Adipose tissue (tissue), 3 donors: ENCODE measurements at regions not wholly inside any gene's neighbourhood (a gene's known extent, or its start where the extent isn't known, plus 50 kb on each side); places are given as distances from the start of the nearest gene placed in this dataset.

Source experiments
- H3K27ac ChIP-seq: one replicate; pipeline ENCODE4 v1.5.1; 2013; ENCODE audit warnings: low read depth, low read length
- WGBS, 3 donors: extraction: QIAGEN DNeasy Blood & Tissue Kit; methylation state at CpG; one replicate each; pipeline ENCODE4 v1.1.7; 2013; 5-methylcytosine and 5-hydroxymethylcytosine counted together
- donor health status: healthy with polysubstance abuse.
- donor health status: Bipolar disorder and iron deficiency.
- donor health status: healthy.

DNA sequence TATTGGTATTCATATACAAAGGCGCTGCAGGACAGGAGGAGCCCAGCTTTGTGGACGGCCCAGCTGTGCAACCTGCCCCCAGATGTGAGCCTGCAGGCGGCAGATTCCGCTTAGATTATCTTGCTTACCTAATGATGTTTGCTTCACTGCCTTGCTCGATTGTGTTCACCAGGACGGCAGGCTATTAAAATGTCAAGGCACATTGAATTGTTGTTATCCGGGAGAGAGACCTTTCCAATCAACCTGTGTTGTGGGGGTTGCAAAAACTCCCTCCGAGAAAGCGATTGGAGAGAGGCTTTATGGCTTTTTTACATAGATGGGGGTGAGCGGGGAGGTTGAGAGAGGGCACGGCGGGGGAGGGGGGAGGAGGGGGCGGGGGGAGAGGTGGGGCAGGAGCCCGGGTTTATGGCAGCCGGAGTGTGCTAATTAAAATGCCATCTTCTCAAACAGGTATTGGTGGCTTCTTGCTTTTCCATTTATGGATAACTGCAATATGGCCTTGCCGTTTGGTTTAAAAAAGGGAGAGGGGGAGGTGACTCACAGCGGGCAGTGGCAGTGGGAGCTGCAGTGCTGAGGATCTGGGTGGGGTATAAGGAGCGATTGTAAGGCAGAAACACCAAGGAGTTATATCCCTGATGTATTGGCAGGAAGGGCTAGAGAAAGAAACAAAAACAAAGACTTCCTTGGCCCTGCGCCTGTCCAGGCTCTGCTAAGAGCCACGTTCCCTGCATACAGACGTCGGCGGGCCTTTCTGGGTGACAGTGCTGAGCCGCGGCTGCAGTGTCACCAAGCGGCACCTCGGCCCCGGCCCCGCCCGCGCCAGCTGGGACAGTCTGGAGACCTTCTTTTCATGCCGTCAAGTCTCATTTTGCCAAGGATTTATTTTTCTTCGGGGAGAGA is 97.2 kb downstream of the INSIG2 start:
- peak overlapping the region; percentile 10 for H3K27ac ChIP-seq
- 6 to 14% (median 12%) methylated on average over 32 to 33 of the region's 33 CpGs for WGBS, 3 donors

DNA sequence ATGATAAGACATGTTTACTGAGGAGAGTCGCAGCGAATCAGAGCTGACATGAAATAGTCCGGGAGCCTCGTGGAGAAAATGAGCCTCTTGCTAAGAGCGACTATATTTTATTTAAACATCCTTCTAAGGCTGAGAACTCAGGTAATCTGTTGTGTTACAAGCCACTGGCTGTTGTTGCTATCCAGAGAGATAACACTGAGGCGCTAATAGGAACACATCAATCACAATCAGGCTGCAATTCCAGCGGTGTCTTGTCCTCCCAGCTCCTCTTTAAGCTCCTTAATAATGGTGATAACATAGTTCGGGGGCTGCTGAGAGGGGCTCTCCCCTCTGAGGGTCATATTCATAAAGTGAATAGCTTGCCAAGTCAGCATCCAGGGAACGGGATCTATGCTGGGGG is 95.1 kb downstream of the INSIG2 start:
- 26 to 59% (median 58%) methylated on average over 9 of the region's 9 CpGs for WGBS, 3 donors
- no peak overlapping the region for H3K27ac ChIP-seq

DNA sequence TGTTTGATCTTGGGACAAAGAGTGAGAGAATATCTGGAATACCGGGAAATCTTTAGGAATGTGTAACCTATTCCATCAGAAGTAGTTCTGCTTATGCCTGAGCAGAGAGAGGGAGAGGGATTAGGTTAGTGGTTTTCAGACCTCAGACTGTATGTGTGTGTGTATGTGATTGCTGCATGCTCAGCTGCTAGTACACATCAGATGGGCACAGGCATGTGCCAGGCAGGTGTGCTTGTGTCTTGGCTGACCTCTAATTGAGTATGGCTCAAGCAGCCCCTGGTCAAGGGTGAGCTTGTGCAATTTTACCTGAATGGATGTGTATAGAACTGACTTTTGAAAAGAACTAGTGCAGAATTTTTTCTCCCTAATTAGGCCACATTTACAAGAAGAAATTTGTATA is 91.2 kb downstream of the INSIG2 start:
- H3K27ac ChIP-seq: no peak overlapping the region
- WGBS, 3 donors: 92 to 100% (median 95%) methylated on average over 1 of the region's 1 CpG

DNA sequence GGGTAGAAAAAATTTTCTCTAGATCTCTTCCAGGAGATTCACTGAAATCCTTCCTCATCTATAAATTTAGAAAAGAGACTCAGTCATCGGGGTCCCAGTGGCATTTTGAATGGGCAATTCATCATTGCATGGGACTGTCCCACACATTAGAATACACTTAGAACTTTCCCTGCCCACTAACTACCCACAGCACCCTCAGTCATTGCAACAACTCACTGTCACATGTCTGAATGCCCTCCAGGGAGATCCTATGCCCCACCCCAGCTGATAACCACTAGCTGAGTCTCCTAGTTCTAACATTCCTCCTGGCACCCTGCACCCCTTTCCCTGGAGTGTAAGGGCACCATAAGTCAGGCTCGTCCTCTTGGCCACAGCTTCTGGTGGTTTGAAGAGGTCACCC is 89.6 kb downstream of the INSIG2 start:
- 54 to 78% (median 58%) methylated on average over 2 of the region's 2 CpGs for WGBS, 3 donors
- no peak overlapping the region for H3K27ac ChIP-seq

DNA sequence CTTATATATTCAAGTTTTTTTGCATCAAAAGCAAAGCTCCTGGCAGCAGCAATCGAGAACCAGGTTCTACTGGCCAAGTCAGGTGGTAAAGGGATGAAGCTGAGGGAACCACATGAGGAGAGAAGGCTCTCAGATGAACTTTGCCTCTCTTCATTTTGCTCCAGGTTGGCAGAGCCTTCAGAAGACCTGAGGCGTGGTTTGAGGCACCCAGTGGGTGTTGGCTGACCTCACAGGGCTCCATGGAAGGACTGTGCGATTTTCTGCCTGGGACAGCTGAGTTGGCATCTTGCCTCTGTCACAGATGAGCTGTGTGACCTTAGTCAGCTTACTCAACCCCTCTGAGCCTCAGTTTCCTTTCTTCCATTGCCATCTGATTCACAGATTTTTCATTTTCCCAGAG is 89.0 kb downstream of the INSIG2 start:
- WGBS, 3 donors: 45 to 59% (median 48%) methylated on average over 3 of the region's 3 CpGs
- no peak overlapping the region for H3K27ac ChIP-seq

DNA sequence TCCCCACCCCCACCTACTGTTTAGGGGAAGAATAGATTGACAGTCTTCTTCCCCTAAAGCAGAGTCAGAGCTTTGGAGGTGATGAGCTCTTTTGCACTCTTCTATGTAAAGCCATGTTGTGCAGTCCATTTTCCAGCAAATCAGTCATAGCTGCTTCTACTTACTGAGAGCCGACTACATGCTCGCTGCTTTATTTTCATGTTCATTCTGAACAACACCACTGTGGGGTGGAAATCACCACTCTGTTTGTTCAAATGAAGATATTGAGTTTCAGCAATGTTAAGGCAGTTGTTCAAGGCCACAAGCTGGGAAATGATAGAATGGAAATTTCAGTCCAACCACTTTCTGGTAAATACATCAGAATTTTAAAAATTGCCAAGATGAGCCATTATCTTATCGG is 88.3 kb downstream of the INSIG2 start:
- 41 to 66% (median 65%) methylated on average over 3 of the region's 3 CpGs for WGBS, 3 donors
- no peak overlapping the region for H3K27ac ChIP-seq

DNA sequence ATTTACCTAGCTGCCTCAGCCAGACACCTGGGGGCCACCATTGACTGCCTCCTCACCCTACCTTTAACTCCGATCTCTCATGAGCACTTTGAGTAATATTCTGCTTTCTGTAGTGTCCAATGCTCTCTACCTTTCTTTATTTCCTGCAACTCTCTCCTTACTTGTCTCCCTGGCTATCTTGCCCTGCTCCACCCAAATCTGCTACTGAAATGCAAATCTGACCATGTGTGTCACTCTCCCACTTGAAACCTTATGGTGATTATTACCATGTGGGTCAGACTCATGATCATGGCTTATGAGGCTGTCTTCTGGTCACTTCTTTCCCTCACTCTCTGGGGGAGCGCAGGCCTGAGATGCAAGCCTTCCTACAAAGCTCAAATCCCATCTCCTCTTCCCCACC is 83.3 kb downstream of the INSIG2 start:
- 88 to 98% (median 98%) methylated on average over 2 of the region's 2 CpGs for WGBS, 3 donors
- no peak overlapping the region for H3K27ac ChIP-seq

DNA sequence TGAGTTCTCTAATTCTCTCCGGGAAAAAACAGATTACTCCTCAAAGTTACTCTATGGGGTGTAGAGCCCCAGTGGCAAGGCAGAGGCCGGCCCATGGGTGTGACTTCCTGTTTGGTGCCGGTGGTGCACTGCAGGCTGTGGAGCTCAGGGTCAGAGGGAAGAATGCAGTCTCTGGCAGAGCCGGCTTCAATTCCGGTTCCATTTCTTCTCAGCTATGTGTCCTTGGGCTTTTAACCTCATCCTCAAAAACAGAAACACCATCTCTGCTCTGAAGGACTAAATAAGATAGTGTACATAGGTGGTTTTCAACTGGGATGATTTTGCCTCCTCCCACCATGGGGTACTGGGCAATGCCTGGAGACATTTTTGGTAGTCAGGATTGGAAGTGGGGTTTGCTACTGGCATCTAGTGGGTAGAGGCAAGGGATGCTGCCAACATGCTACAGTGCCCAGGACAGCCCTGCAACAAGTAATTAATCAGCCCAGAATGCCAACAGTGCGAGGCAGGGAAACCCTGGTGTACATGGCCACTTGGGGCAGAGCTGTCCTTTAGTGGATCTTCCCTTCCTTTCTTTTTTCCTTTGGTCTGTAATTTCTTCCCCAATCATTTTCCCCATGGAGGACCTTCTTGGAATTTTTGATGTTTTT is 81.2 kb downstream of the INSIG2 start:
- 24 to 41% (median 26%) methylated on average over 6 of the region's 6 CpGs for WGBS, 3 donors
- no peak overlapping the region for H3K27ac ChIP-seq

DNA sequence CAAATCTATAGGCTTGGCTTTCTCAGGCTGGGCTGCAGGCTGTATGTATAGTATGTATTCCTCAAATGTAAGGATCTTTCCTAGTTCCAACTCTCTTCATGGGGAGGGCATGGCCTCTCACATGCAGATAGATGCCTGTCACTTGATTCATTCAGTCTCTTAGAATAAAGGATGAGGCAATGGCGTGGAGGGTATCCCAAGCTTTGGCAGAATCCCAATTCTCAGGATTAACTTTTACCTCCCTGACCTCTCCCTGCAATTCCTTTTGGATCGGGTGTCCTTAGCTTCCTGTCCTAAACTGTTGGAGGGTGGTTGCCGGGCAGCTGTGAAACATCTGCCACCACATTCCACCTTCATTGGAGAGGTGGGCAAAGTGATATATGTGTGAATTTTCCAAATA is 80.3 kb downstream of the INSIG2 start:
- WGBS, 3 donors: 64 to 73% (median 65%) methylated on average over 3 of the region's 3 CpGs
- no peak overlapping the region for H3K27ac ChIP-seq

DNA sequence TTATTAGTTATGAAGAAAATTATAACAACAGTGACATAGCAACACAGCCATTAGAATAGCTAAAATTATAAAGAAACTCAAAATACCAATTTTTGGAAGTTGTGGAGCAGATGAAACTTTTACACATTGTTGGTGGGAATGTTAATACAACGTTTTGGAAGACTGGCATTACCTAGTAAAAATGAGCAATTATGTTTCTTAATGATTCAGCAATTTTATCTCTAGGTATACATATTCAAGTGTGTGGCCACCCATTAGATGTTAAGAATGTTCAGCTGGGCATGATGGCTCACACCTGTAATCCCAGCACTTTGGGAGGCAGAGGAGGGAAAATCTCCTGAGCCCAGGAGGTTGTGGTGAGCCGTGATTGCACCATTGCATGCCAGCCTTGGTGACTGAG is 78.8 kb downstream of the INSIG2 start:
- WGBS, 3 donors: 60 to 74% (median 73%) methylated on average over 2 of the region's 2 CpGs
- no peak overlapping the region for H3K27ac ChIP-seq

DNA sequence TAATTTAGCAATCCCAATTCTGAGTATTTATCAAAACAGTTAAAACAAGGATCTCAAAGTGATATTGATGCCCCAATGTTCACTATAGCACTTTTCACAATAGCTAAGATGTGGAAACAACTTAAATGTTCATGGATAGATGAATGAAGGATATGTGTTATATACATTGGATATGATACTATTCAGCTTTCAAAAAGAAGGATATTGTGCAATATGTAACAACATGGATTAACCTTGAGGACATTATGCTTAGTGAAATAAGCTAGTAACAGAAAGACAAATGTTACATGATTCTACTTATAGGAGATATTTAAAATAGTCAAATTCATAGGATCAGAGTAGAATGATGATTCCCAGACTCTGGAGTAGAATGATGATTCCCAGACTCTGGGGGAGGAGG is 78.0 kb downstream of the INSIG2 start:
- no peak overlapping the region for H3K27ac ChIP-seq

DNA sequence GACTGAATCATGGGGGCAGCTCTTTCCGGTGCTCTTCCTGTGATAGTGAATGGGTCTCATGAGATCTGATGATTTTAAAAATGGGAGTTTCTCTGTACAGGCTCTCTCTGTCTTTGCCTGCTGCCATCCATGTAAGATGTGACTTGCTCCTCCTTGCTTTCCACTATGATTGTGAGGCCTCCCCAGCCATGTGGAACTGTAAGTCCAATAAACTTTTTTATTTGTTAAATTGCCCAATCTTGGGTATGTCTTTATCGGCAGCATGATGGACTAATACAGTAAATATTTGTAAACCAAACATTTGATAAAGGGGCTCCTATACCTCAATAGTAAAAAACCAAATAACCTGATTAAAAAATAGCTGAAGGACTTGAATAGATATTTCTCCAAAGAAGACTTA is 77.3 kb downstream of the INSIG2 start:
- WGBS, 3 donors: 61 to 95% (median 92%) methylated on average over 2 of the region's 2 CpGs
- no peak overlapping the region for H3K27ac ChIP-seq
